Erythroblast (primary cell): ENCODE measurements at regions not wholly inside any gene's neighbourhood (a gene's known extent, or its start where the extent isn't known, plus 50 kb on each side); places are given as distances from the start of the nearest gene placed in this dataset.
"Not testable (repeated sequence)": the region's sequence is repeated elsewhere in the genome, so short reads cannot be mapped to it uniquely, and the experiment has no call there.

Experiments
- DNase-seq, 2 experiments: peaks; one replicate each; lab custom pipeline; 2025; lab: John Stamatoyannopoulos, UW
- GATA1 ChIP-seq: IDR thresholded peaks from 2 replicates; pipeline ENCODE4 v1.6.1; 2011; ENCODE audit warnings: low read depth, mild to moderate bottlenecking, control low read depth, low read length, moderate library complexity
- POLR2A ChIP-seq: IDR thresholded peaks from 2 replicates; pipeline ENCODE4 v1.6.1; 2011; ENCODE audit warnings: mild to moderate bottlenecking, low read length

DNA sequence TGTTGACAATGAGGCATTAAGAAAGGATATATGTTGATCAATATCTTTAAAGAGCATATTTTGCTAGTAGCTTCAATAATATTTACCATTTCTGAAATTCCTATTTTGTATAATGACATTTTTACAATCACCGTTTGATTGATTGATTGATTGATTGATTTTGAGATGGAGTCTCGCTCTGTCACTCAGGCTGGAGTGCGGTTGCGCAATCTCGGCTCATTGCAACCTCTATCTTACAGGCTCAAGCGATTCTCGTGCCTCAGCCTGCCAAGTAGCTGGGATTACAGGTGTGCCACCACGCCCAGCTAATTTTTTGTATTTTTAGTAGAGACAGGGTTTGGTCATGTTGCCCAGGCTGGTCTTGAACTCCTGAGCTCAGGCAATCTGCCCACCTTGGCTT lies 150.9 kb upstream of the TEX13D start:
- not testable (repeated sequence) for DNase-seq

DNA sequence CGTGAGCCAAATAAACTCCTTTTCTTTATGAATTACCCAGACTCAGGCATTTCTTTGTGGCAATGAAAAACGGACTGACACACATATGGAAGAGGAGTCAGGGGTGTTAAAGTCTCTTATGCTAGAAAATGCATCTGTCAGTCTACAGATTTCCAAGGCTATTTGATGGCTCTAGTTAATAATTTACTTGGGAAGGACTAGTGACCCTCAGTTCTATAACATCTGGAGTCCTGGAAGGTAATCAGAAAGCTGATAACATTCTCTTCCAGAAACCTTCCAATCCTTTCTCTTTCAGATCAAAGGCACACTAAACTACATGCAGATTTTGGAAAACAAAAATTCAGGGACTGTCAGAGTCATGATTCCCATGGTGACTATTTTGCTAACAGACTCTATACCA lies 142.0 kb upstream of the TEX13D start:
- no peak for DNase-seq
- TF ChIP-seq GATA1, result no peak
- TF ChIP-seq POLR2A, result no peak

DNA sequence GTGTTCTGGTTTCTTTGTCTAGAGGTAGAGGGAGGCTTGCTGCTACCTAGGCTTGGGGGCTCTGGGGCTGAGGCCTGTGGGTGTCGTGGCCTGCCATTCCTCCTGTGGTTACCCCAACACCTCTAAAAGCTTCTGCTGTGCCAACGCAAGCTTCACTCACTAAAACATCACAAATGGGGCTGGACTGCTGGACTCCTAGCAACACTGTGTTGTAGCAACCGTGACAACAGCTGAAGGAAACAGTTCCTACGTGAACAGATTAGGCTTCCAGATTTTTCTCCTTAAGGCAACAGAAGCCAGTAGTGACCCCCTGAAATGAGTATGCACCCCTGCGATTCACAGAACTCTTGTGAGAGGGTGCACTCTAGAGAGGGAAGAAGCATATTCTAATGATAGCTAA lies 138.3 kb upstream of the TEX13D start:
- no peak for DNase-seq

DNA sequence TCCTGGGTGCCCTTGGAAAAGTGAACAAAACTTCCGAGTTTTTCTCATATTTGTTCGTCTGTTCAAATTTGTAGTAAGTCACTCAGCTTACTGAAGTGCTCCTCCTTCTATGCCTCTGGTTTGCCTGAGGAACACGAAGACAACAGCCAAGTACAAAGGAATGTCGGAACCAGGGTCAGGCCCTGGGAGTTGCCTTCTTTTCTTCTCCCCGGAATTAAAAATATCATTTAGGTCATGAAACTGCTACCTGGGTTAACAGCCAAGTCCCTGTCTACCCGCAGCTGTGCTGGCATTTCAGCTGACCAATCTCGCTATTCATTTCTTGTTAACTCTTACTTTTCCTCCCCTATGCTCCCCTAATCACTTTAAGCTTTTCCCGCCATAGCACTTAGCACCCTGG lies 137.6 kb upstream of the TEX13D start:
- TF ChIP-seq POLR2A (no peak), GATA1 (no peak)
- DNase-seq, result no peak

More for the DNA sequence above, 138.3 kb upstream of the TEX13D start:
- TF ChIP-seq POLR2A (no peak), GATA1 (no peak)

DNA sequence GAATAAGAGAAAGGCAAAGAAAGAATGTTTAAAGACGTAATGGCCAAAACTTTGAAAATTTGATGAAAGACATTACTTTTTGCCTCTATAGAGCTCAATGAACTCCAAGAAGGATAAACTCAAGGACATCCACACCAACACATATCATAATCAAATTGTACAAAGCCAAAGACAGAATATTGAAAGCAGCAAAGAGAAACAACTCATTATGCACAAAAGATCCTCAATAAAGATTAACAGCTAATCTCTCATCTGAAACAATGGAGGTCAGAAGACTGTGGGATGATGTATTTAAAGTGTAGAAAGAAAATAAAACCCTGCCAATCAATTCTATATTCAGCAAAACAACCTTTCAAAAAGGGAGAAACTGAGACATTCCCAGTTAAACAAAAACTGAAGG lies 129.1 kb upstream of the TEX13D start:
- TF ChIP-seq POLR2A (no peak), GATA1 (no peak)
- DNase-seq, result no peak

DNA sequence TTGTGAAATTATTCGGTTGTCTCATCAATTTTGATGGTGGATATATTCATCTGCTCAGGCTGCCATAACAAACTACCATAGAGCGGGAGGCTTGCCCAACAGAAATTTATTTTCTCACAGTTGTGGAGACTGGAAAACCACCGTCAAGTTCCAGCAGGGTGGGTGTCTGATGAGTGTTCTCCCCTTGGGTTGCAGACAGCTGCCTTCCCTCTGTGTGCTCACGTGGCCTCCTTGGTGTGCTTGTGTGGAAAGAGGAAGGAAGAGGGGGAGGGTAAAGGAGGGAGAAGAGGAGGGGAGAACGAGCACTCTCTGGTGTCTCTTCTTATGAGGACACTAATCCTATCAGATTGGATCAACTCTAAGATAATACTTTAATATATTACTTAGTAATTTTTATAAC lies 123.8 kb upstream of the TEX13D start:
- no peak for DNase-seq
- TF ChIP-seq POLR2A (no peak), GATA1 (no peak)

DNA sequence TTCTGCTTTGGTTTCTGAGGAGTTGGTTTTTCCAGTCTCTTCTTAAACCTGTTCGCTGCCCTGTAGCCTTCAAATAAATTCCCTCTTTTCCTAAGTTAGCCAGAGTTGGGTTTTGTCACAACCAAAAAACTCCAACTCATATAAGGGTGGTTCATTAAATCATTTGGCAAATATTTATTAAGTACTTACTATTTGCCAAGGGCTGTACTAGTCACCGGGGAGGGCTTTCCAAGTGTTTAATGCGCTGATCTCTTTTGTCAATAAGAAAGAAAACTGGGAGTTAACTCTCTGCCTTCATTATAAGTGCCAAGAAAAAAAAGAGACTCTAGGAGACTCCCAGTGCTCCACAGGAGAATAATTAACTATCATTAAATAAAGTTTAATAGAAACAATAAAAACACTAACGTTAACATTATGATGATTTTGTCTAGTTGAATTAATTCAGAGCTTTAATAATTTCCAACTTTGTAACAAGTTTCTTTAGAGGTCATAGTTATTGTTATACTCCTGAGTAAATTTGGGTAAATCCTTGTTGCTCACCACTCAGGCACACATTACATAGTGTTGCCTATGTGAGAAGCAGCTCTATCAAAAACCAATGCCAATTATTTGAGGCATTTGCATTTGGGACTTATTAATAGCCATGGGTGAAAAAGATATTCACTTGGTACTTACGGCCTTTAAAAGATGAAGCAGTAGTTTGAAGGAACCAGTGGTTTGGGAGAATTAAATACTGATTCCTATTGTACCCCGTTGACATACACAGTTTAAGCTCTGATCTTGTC lies 122.5 kb upstream of the TEX13D start:
- no peak for DNase-seq

DNA sequence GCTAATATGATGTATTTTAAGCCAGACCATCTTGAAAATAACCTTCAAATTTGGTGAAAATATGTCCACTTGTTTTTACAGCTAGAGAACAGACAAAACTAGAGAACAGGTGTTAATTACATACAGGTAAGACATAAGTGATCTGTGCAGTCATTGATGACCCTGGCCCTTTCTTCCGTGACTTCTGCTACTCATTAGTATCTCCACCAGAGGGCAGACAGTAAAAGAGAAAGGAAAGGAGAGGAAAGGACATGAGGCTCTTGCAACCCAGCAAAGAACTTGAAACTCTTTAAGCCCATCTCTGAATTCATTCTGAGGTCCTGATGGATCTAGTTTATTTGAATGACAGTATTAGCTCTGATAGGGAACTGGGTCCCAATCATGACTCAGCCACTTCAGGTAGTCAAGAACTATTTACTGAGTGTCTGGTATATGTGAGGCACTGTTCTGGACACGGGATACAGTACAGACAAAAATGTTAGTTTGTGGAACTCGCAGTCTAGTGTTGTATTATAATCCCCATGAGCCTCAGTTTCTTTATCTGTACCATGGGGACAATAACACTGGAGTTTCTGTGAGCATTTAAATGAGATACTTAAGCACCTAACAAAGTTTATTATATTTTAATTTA lies 121.0 kb upstream of the TEX13D start:
- DNase-seq, result peak; percentile 18 to 42
- TF ChIP-seq POLR2A, result no peak
- TF ChIP-seq GATA1, result no peak

More for the DNA sequence above, 122.5 kb upstream of the TEX13D start:
- TF ChIP-seq POLR2A (no peak), GATA1 (no peak)

DNA sequence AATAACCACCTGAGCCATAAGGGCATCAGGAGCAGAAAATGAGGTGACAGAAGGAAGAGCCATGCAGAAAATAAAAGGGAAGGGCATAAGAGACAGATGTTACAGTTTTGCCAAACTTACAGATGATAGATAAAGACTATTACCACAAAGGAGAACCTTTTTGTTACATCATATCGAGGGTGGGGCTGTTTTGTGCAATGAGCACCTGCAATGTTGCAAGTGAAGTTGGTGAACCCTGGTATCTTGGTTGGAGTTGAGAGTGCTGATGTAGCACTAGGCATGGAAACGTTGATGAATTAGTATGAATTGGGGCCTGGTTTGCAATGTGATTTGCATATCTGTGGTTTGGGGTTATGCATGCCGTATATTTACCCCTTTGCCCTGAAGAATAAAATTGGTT lies 119.8 kb upstream of the TEX13D start:
- DNase-seq, result no peak
- TF ChIP-seq GATA1 (no peak), POLR2A (no peak)

DNA sequence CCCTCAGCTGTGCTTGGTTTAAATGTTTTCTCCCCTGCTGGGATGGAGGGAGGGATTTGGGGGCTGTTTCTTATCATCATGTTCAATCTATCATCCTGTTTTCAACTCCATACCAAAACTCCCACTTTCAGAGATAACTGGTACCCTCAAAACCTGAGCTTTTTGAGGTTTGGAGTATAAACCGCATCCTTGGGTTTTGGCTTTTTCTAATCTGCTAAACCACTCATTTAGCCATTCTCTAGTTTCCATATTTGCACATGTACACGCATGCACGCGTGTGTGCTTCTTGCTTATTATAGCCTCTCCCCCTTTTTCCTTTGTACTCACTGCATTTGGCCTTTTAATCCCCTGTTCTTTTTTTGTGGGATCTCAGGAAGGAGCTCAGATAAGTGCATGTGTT lies 116.7 kb upstream of the TEX13D start:
- TF ChIP-seq POLR2A, result no peak
- no peak for TF ChIP-seq GATA1
- DNase-seq, result no peak

DNA sequence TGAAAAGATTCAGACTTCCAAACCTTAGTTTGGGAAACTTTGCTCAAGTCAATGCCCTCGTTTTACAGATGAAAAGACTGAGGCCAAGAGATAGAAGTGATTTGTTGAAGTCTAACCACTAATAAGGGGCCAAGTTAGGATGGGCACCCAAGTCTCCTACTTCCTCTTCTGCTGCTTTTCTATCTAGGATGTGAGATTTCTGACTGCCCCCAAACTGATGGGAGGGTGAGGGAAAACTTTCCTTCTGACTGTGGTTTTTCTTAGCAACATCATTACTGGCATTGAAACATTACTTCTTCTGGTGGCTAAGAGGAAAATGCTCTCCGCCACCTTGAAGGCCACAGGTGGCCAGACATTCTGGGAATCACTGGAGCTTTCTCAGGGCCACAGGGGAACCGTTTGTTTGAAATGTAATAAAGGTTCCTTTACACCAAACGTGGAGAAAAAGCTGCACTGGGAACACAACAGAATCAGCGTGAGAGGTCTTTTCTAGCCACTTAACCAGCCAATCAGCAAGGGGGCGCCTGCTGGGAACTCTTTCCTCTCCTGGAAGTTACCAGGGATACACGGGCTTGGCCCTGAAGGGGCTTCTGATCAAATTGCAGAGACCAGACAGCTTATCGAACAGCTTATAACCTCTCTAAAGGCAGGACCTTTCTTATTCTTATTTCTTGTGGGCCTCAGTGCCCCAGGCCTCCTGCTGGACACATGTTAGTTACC lies 115.9 kb upstream of the TEX13D start:
- TF ChIP-seq POLR2A, result no peak
- TF ChIP-seq GATA1, result no peak
- no peak for DNase-seq

DNA sequence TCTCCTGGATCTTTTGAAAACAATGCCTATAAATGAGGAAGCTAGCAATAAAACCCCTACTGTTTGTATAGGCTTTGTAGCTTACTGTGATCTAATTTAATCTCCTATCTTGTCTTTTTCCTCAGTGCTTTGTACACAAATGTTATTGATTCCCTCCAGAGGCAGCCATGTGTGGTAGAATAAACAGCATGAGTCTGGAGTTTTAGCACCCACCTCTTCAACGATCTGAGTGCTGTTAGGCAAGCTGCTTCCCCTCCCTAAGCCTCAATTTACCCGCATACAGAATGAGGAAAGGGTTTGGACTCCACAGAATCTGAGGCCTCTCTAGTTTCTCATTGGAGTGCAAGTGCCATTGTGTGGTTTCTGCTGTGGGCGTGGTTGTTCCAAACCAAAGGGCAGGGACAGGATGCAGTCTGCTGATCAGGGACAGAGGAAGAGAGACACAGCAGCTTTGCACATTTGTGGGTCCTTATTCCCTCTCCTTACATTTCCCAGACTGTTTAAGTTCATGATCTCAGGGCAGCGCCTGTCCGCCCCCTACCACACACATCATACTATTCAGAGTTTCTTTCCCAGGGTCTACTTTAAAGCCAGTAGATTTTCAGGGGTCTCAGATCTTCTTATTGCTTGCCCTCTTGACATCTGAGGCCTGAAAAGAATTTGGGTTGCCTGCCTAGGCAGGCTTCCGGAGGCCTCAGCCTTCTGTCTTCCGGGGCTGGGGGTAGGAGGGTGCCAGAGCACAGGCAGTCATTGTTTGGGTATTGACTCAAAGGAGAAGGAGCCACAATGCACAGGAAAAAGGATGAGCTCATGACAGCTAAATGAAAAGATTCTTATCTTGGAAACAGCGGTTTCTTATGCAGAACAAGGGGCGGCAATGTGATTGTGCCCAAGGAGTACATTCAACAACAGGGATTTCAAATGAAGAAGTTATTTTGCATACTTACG lies 114.9 kb upstream of the TEX13D start:
- DNase-seq, result no peak

DNA sequence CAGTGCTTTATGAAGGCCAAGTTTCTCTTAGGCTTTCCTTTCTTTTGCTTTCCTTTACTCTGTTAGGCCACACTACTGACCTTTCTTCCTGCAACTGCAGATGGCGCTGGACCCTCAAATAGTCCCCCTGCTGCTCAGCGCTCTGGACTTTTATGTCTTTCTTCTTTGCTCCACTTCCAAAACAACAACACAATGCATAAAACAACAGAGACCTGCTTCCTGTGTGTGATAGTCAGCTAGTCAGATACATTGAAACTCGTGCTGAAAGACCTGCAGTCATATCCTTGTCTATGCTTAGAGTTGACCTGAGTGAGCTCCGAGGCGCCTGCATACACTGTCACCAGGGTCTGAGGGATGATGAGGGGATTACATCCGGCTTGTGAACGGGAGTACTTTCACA lies 108.9 kb upstream of the TEX13D start:
- TF ChIP-seq GATA1, result no peak
- no peak for TF ChIP-seq POLR2A
- no peak for DNase-seq

More for the DNA sequence above, 114.9 kb upstream of the TEX13D start:
- TF ChIP-seq GATA1, result no peak
- TF ChIP-seq POLR2A, result no peak

DNA sequence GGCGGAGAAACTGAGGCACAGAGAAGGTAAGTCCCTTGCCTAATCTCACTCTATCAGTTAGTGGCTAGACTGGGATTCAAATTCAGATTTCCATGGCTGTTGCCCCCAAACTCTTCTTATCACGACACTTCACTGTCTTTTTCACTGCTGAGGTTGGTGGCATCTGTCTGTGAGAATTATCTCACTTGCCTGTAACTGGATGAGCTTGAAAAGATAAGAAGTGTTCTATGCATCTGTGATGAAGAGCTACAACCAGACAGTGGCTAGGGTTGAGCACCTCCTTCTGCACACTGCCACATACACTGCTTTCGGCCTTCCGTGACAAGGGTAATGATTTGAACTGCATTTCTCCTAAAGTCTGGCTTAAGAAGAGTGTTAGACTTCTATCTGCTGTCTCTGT lies 107.9 kb upstream of the TEX13D start:
- TF ChIP-seq POLR2A (no peak), GATA1 (no peak)
- peak in 1 of 2 experiments; percentile 7 for DNase-seq
